ENCODE measurements at regions not wholly inside any gene's neighbourhood (a gene's known extent, or its start where the extent isn't known, plus 50 kb on each side); places are given as distances from the start of the nearest gene placed in this dataset.
"Not testable (repeated sequence)": the region's sequence is repeated elsewhere in the genome, so short reads cannot be mapped to it uniquely, and the experiment has no call there.

GRCh38 chr4:45453258-45453853, 670.5 kb downstream of the GABRG1 start:
- peak; percentile 81 for TF ChIP-seq CTCF (conservative IDR thresholded peaks at IDR 0.05; ENCODE audit: low read depth, low read length)
- no peak overlapping the region for H3K4me3 ChIP-seq (ENCODE audit: low read length)
- DNase-seq (ENCODE audit: low read depth) = no peak

GRCh38 chr4:45442466-45442865, 681.4 kb downstream of the GABRG1 start:
- no peak overlapping the region for H3K4me3 ChIP-seq (ENCODE audit: low read length)
- peak; percentile 62 for TF ChIP-seq CTCF (conservative IDR thresholded peaks at IDR 0.05; ENCODE audit: low read depth, low read length)
- no peak for DNase-seq (ENCODE audit: low read depth)

GRCh38 chr4:45438047-45438446, 685.8 kb downstream of the GABRG1 start:
- no peak for TF ChIP-seq CTCF (conservative IDR thresholded peaks at IDR 0.05; ENCODE audit: low read depth, low read length)
- H3K4me3 ChIP-seq (ENCODE audit: low read length) = no peak overlapping the region
- peak; percentile 25 for DNase-seq (ENCODE audit: low read depth)

- no peak for TF ChIP-seq CTCF (conservative IDR thresholded peaks at IDR 0.05; ENCODE audit: low read depth, low read length)
- DNase-seq (ENCODE audit: low read depth) = no peak
- H3K4me3 ChIP-seq (ENCODE audit: low read length) = no peak overlapping the region
These were observed 686.5 kb downstream of the GABRG1 start for GRCh38 chr4:45437381-45437780.

GRCh38 chr4:45425135-45425534, 698.7 kb downstream of the GABRG1 start:
- TF ChIP-seq CTCF (conservative IDR thresholded peaks at IDR 0.05; ENCODE audit: low read depth, low read length) = no peak
- no peak for DNase-seq (ENCODE audit: low read depth)
- no peak overlapping the region for H3K4me3 ChIP-seq (ENCODE audit: low read length)

- no peak overlapping the region for H3K4me3 ChIP-seq (ENCODE audit: low read length)
- DNase-seq (ENCODE audit: low read depth) = no peak
- no peak for TF ChIP-seq CTCF (conservative IDR thresholded peaks at IDR 0.05; ENCODE audit: low read depth, low read length)
These were observed 697.5 kb upstream of the GNPDA2 start for GRCh38 chr4:45423896-45424295.

GRCh38 chr4:45420091-45420674, 693.8 kb upstream of the GNPDA2 start:
- not testable (repeated sequence) for H3K4me3 ChIP-seq (ENCODE audit: low read length)

More at GRCh38 chr4:45420091-45420674, 693.8 kb upstream of the GNPDA2 start:
- not testable (repeated sequence) for DNase-seq (ENCODE audit: low read depth)
